Breast epithelium (tissue), 4 donors: ENCODE measurements at regions not wholly inside any gene's neighbourhood (a gene's known extent, or its start where the extent isn't known, plus 50 kb on each side); places are given as distances from the start of the nearest gene placed in this dataset.

ENCODE experiments used
- DNase-seq, 2 donors: peaks; one replicate each; pipeline ENCODE4 v3.0.0-alpha.2; 2019; ENCODE audit warnings: low spot score in 2 of 2
- H3K27ac ChIP-seq, 2 donors: fragments of 200-600 bp; sonication (generic) in 1 of 2; one replicate each; pipeline ENCODE4 v1.5.1; 2016 to 2019; ENCODE audit warnings: mild to moderate bottlenecking in 1 of 2
- H3K27me3 ChIP-seq, 2 donors: fragments of 200-600 bp; sonication (generic) in 1 of 2; one replicate each; pipeline versions ENCODE4 v1.5.1 to v1.6.0; 2017 to 2019; ENCODE audit warnings: control low read depth in 1 of 2, mild to moderate bottlenecking in 1 of 2
- H3K36me3 ChIP-seq: fragments of 200-600 bp; one replicate; pipeline ENCODE4 v1.5.1; 2019
- H3K4me1 ChIP-seq, 2 donors: fragments of 200-600 bp; sonication (generic); one replicate each; pipeline ENCODE4 v1.5.1; 2016 to 2019; ENCODE audit warnings: control low read depth in 1 of 2
- H3K4me3 ChIP-seq, 3 donors: fragments of 200-600 bp; sonication (generic); 1 replicate in 2 of 3; 2 replicates in 1 of 3; pipeline ENCODE4 v1.5.1; 2016 to 2019; ENCODE audit warnings: mild to moderate bottlenecking in 3 of 3, moderate library complexity in 2 of 3
- H3K9me3 ChIP-seq, 2 donors: fragments of 200-600 bp; sonication (generic) in 1 of 2; one replicate each; pipeline ENCODE4 v1.5.1; 2016 to 2019; ENCODE audit warnings: control low read depth in 1 of 2
- POLR2A ChIP-seq: fragments of 450-650 bp; IDR thresholded peaks from one replicate; pipeline ENCODE4 v1.6.1; 2016; ENCODE audit warnings: antibody characterized with exemption, mild to moderate bottlenecking, moderate library complexity
- POLR2AphosphoS5 ChIP-seq, 3 donors: sonication (generic); formaldehyde crosslinking; IDR thresholded peaks; one replicate each; pipeline ENCODE4 v1.6.1; 2017; ENCODE audit warnings: antibody characterized with exemption in 3 of 3
- intact Hi-C: fragments of 100-400 bp; cut with DNase I; formaldehyde crosslinking; loops from one replicate; pipeline ENCODE4 v1.15.1; 2023; ENCODE audit warnings: low total_unique reads
- TF ChIP-seq, protein P1 (sequence below), 3 donors: fragments of 450-650 bp; IDR thresholded peaks; one replicate each; pipeline ENCODE4 v1.5.1; 2016 to 2017; ENCODE audit warnings: antibody characterized with exemption in 3 of 3, mild to moderate bottlenecking in 3 of 3, moderate library complexity in 3 of 3

DNA sequence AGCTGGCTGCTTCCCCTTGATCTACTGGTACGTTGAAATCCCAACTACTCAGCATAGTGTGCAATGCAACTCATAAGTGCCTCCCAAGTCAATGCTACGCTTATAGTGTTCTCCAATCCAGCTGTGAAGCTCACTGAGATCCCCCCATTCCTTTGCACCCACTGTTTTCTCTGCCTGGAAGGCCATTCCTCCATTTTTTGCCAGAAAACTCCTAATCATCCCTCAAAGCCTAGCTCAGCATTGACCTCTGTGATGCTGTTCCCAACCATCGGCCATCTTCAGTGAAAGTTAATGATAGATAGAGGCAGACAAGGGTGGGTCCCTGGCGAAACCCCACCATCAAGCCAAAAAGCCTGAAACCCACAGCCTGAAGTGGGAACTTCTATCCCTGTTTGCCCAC lies 211.0 kb downstream of the ENC1 start:
- intact Hi-C loops, result loop anchor here (2.0 kb wide), 1 partner anchor 47 kb away; no protein-coding TSS in a partner anchor
- TF ChIP-seq POLR2AphosphoS5 (IDR thresholded peaks at IDR 0.05), result no peak
- TF ChIP-seq, protein P1, sequence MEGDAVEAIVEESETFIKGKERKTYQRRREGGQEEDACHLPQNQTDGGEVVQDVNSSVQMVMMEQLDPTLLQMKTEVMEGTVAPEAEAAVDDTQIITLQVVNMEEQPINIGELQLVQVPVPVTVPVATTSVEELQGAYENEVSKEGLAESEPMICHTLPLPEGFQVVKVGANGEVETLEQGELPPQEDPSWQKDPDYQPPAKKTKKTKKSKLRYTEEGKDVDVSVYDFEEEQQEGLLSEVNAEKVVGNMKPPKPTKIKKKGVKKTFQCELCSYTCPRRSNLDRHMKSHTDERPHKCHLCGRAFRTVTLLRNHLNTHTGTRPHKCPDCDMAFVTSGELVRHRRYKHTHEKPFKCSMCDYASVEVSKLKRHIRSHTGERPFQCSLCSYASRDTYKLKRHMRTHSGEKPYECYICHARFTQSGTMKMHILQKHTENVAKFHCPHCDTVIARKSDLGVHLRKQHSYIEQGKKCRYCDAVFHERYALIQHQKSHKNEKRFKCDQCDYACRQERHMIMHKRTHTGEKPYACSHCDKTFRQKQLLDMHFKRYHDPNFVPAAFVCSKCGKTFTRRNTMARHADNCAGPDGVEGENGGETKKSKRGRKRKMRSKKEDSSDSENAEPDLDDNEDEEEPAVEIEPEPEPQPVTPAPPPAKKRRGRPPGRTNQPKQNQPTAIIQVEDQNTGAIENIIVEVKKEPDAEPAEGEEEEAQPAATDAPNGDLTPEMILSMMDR (IDR thresholded peaks at IDR 0.05), result no peak
- TF ChIP-seq POLR2A, result no peak
- no peaks in the 10 kb centered on the region for H3K4me1 ChIP-seq

DNA sequence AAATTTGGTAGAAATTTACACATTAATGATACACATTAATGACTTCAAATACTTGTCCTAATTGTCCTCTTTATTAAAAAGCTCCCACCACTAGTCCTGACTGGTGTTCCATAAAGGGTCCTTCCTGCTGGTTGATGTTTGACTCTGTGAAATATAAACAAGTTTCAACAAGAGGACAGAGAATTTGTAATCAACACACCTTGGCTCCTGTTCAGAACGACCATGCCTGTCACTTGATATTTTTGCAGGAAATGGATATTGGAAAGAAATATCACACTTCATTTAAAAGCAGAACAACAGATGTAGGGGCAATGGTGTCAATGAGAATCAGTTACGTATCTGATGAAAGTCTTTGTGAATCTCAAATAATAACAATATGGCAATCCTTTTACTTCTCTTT lies 211.7 kb downstream of the ENC1 start:
- H3K36me3 ChIP-seq, result no peaks in the 10 kb centered on the region
- intact Hi-C loops, result loop anchor here (2.0 kb wide), 1 partner anchor 46 kb away; no protein-coding TSS in a partner anchor
- H3K4me3 ChIP-seq, result no peak overlapping the region
- no peak overlapping the region for H3K27ac ChIP-seq
- no peaks in the 10 kb centered on the region for H3K9me3 ChIP-seq
- TF ChIP-seq, protein P1 (IDR thresholded peaks at IDR 0.05), result no peak
- TF ChIP-seq POLR2A (no peak), POLR2AphosphoS5 (IDR thresholded peaks at IDR 0.05) (no peak)
- no peaks in the 10 kb centered on the region for H3K4me1 ChIP-seq
- H3K27me3 ChIP-seq, result no peaks in the 10 kb centered on the region
- no peak for DNase-seq

More for the DNA sequence above, 211.0 kb downstream of the ENC1 start:
- no peak for DNase-seq
- H3K9me3 ChIP-seq, result no peaks in the 10 kb centered on the region
- no peaks in the 10 kb centered on the region for H3K36me3 ChIP-seq
- H3K27ac ChIP-seq, result no peak overlapping the region
- no peak overlapping the region for H3K4me3 ChIP-seq
- no peaks in the 10 kb centered on the region for H3K27me3 ChIP-seq

DNA sequence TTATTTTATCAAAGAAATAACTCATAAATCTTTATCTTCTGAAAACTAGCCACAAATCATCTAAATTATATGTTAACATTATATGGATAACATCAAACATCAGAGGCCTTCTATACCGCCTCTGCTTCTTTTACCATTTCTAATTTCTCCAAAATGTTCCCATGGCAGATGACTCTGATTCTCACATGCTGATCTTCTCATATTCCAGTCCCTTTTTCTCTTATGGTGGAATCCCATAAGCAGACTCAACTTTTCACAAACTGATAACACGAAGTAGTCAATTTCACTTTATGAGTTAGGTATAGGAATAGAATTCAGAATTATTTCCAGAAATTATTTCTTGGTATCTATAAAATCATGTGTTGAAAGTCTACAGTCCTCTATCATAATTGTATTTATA lies 212.3 kb downstream of the ENC1 start:
- DNase-seq, result no peak
- no peak overlapping the region for H3K27ac ChIP-seq
- H3K9me3 ChIP-seq, result no peaks in the 10 kb centered on the region
- no peaks in the 10 kb centered on the region for H3K4me1 ChIP-seq
- no peaks in the 10 kb centered on the region for H3K27me3 ChIP-seq
- no peak overlapping the region for H3K4me3 ChIP-seq
- no peaks in the 10 kb centered on the region for H3K36me3 ChIP-seq
- no peak for TF ChIP-seq POLR2AphosphoS5 (IDR thresholded peaks at IDR 0.05)
- intact Hi-C loops, result loop anchor here (2.0 kb wide), 1 partner anchor 45 kb away; no protein-coding TSS in a partner anchor

DNA sequence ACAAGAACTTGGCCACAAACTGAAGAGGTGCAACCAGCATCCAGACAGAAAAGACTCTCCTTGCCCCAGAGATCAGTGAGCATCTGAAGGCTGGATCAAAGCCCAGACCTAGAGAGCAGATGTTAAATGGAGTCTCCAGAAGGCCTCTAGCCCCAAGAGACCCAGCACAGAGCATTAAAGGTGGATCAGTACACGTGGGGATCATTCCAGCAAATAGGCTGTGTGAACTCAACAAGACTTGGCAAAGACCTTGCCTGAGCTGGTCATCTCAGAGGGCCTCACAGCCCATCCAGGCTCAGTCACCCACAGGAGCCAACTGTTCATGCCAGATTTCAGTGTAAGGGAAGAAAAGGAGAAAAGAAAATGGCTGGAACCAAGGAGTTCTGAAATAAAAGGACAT lies 214.0 kb downstream of the ENC1 start:
- H3K27me3 ChIP-seq, result no peaks in the 10 kb centered on the region
- H3K4me3 ChIP-seq, result no peak overlapping the region
- no peaks in the 10 kb centered on the region for H3K36me3 ChIP-seq
- H3K9me3 ChIP-seq, result no peaks in the 10 kb centered on the region
- H3K27ac ChIP-seq, result no peak overlapping the region
- intact Hi-C loops, result no loop called here
- no peak for DNase-seq
- no peaks in the 10 kb centered on the region for H3K4me1 ChIP-seq
- TF ChIP-seq, protein P1 (IDR thresholded peaks at IDR 0.05), result no peak
- TF ChIP-seq POLR2A, result no peak
- TF ChIP-seq POLR2AphosphoS5 (IDR thresholded peaks at IDR 0.05), result no peak

DNA sequence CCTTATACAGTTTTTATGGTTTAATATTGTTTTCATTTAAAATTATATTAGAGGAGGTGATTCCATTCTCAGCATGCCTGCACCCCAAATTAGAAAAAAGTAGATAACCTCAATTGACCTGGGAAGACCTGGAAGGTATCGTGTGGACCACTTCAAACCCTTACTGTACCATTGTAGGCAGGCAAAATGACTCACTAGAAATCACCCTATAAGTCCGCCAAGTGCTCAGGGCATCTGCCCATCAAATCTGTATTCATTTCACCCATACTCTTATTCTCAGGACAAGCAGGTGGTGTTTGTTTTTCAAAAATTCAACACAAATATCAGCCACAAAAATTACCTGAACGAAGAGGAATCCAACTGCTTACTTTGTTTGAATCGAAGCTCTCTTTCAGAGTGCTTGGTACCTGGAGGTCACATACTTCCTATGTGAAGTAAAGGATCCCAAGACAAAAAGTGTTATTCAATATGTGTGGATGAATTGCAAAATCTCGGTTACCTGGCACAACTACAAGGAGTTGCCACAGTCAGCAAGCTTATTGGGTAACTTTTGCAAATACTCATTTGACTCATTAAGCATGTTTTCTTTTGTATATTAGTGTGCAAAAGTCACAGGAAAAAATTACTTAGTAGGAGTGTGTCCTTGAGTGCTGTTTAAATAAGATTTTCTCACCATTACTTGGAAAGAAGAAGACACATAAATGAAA lies 216.2 kb downstream of the ENC1 start:
- no peaks in the 10 kb centered on the region for H3K4me1 ChIP-seq
- no peak overlapping the region for H3K4me3 ChIP-seq
- peak overlapping the region; percentile 65 to 78 for H3K27ac ChIP-seq
- peak in 1 of 3 donors; percentile 79 for TF ChIP-seq POLR2AphosphoS5 (IDR thresholded peaks at IDR 0.05)
- TF ChIP-seq, protein P1 (IDR thresholded peaks at IDR 0.05), result no peak
- peak in 1 of 2 donors; percentile 81 for DNase-seq
- H3K36me3 ChIP-seq, result no peaks in the 10 kb centered on the region
- no peaks in the 10 kb centered on the region for H3K27me3 ChIP-seq
- intact Hi-C loops, result no loop called here
- no peaks in the 10 kb centered on the region for H3K9me3 ChIP-seq
